ENCODE measurements at regions not wholly inside any gene's neighbourhood (a gene's known extent, or its start where the extent isn't known, plus 50 kb on each side); places are given as distances from the start of the nearest gene placed in this dataset.

DNA sequence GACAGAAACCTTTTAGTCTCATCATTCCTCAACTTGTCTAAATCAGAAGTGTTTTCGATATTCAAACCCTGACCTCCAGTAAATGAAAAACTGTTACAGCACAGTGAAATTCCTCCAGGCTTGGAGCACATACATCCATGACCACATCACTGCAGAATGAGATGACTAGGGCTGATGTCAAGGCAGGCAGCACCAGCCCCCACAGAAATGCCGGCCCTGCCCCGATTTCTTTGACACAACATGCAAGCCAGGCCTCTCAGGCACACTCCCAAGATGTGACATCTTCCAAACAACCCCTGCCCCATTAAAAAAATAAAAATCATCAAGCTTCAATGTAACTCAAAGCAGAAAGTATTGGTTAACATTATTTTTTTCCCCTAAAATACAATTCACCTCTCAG, 103.3 kb downstream of the CTAGE1 start:
- Histone ChIP-seq H2AFZ (no peak overlapping the region), H3K9me2 (replicated peaks; ENCODE audit: insufficient read depth) (no peaks in the 10 kb centered on the region), H3K9me3 (ENCODE audit: low read depth) (no peaks in the 10 kb centered on the region), H3K4me1 (ENCODE audit: insufficient read depth) (peaks cover 10% of the 10 kb centered on the region), H3K36me3 (replicated peaks; ENCODE audit: insufficient read depth, low read depth) (no peaks in the 10 kb centered on the region), H3K4me2 (peak overlapping the region; percentile 45), H3K27ac (peak overlapping the region; percentile 82), H4K20me1 (ENCODE audit: insufficient read depth, poor library complexity, severe bottlenecking) (no peaks in the 10 kb centered on the region), H3K27me3 (no peaks in the 10 kb centered on the region), H3K79me2 (no peaks in the 10 kb centered on the region), H3K4me3 (no peak overlapping the region)
- TF ChIP-seq, protein P1, sequence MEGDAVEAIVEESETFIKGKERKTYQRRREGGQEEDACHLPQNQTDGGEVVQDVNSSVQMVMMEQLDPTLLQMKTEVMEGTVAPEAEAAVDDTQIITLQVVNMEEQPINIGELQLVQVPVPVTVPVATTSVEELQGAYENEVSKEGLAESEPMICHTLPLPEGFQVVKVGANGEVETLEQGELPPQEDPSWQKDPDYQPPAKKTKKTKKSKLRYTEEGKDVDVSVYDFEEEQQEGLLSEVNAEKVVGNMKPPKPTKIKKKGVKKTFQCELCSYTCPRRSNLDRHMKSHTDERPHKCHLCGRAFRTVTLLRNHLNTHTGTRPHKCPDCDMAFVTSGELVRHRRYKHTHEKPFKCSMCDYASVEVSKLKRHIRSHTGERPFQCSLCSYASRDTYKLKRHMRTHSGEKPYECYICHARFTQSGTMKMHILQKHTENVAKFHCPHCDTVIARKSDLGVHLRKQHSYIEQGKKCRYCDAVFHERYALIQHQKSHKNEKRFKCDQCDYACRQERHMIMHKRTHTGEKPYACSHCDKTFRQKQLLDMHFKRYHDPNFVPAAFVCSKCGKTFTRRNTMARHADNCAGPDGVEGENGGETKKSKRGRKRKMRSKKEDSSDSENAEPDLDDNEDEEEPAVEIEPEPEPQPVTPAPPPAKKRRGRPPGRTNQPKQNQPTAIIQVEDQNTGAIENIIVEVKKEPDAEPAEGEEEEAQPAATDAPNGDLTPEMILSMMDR (IDR thresholded peaks at IDR 0.05; ENCODE audit: poor library complexity) = no peak
- TF ChIP-seq EZH2 (IDR thresholded peaks at IDR 0.05; ENCODE audit: borderline replicate concordance) (no peak), EZH2phosphoT487 (IDR thresholded peaks at IDR 0.05; ENCODE audit: low read depth, severe bottlenecking, unreplicated experiment) (no peak)
- WGBS (ENCODE audit: low lambda C conversion rate, missing lambda C conversion rate) = 55% methylated on average over 3 of the region's 3 CpGs
- peak; percentile 57 for DNase-seq (ENCODE audit: low spot score)

DNA sequence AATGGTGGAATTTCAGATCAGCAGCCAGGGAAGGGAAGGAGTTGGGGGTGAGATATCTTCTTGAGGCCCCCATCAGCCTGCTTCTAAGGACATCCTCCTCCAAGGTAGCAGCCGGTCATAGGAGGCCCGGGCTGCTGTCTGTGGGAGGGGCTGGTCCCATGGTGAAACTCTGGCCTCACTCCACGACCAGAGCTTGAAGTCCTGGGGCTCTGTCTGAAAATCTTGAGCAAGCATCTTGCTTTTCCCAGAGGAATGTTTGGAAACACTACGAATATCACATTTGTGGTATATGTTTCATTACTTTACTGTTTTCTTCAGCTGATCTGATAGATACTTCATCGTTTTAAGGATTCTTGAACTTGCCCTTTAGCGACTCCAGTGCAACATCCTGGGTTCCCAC, 103.7 kb downstream of the CTAGE1 start:
- H3K4me2 ChIP-seq = peak overlapping the region; percentile 45
- H2AFZ ChIP-seq = no peak overlapping the region

DNA sequence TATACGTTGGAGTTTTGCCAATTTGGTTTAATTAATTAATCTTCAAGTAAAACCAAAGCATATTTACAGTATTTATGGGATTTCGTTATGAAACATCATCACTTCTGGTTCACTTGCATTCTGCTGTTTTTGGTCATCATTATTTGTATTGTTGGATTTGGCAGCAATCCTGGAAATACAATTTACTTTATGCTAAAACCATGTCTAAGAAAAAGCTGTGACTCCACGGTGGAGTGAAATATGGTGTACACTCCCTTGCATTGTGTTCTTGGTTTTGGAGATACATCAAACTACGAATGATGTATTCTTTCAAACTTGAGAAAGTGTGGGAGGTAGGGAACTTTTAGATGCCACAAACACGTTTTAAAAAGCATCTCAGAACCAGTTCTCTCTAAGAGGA, 106.4 kb downstream of the CTAGE1 start:
- Histone ChIP-seq H3K4me2 (no peak overlapping the region), H3K9me2 (replicated peaks; ENCODE audit: insufficient read depth) (no peaks in the 10 kb centered on the region), H3K9me3 (ENCODE audit: low read depth) (no peaks in the 10 kb centered on the region), H3K36me3 (replicated peaks; ENCODE audit: insufficient read depth, low read depth) (no peaks in the 10 kb centered on the region), H4K20me1 (ENCODE audit: insufficient read depth, poor library complexity, severe bottlenecking) (no peaks in the 10 kb centered on the region), H3K27me3 (no peaks in the 10 kb centered on the region), H2AFZ (no peak overlapping the region), H3K79me2 (no peaks in the 10 kb centered on the region), H3K4me1 (ENCODE audit: insufficient read depth) (no peaks in the 10 kb centered on the region), H3K4me3 (no peak overlapping the region), H3K27ac (no peak overlapping the region)
- TF ChIP-seq, protein P1 (IDR thresholded peaks at IDR 0.05; ENCODE audit: poor library complexity) = no peak
- no peak for TF ChIP-seq EZH2phosphoT487 (IDR thresholded peaks at IDR 0.05; ENCODE audit: low read depth, severe bottlenecking, unreplicated experiment)
- no peak for TF ChIP-seq EZH2 (IDR thresholded peaks at IDR 0.05; ENCODE audit: borderline replicate concordance)
- DNase-seq (ENCODE audit: low spot score) = no peak
- 84% methylated on average over 5 of the region's 5 CpGs for WGBS (ENCODE audit: low lambda C conversion rate, missing lambda C conversion rate)

More for the DNA sequence above, 103.7 kb downstream of the CTAGE1 start:
- Histone ChIP-seq H3K79me2 (no peaks in the 10 kb centered on the region), H3K36me3 (replicated peaks; ENCODE audit: insufficient read depth, low read depth) (no peaks in the 10 kb centered on the region), H3K27me3 (no peaks in the 10 kb centered on the region), H3K27ac (peak overlapping the region; percentile 82), H3K4me1 (ENCODE audit: insufficient read depth) (peaks cover 10% of the 10 kb centered on the region), H3K9me3 (ENCODE audit: low read depth) (no peaks in the 10 kb centered on the region), H3K4me3 (no peak overlapping the region), H3K9me2 (replicated peaks; ENCODE audit: insufficient read depth) (no peaks in the 10 kb centered on the region), H4K20me1 (ENCODE audit: insufficient read depth, poor library complexity, severe bottlenecking) (no peaks in the 10 kb centered on the region)
- WGBS (ENCODE audit: low lambda C conversion rate, missing lambda C conversion rate) = 75% methylated on average over 6 of the region's 6 CpGs
- no peak for DNase-seq (ENCODE audit: low spot score)
- TF ChIP-seq, protein P1 (IDR thresholded peaks at IDR 0.05; ENCODE audit: poor library complexity) = no peak
- TF ChIP-seq EZH2 (IDR thresholded peaks at IDR 0.05; ENCODE audit: borderline replicate concordance) = no peak
- TF ChIP-seq EZH2phosphoT487 (IDR thresholded peaks at IDR 0.05; ENCODE audit: low read depth, severe bottlenecking, unreplicated experiment) = no peak

DNA sequence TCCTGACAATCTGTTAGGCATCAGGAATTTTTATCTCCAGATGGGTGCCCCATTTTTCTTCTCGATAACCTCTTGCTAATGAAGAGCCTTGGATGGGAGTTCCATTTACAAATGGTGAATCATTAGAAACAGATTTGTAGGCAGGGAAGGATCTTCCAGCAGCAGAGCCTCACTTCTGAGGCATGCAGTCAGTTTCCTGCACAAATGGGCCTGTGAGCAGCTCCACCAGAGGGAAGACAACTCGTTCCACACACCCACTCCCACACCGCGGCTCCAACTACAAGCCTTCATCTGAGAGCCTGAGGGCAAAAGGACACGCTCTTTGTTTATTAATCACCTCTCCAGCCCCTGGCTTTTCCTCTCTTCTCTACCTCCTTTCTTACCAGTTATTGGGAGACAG, 108.5 kb downstream of the CTAGE1 start:
- TF ChIP-seq EZH2 (IDR thresholded peaks at IDR 0.05; ENCODE audit: borderline replicate concordance) (no peak), EZH2phosphoT487 (IDR thresholded peaks at IDR 0.05; ENCODE audit: low read depth, severe bottlenecking, unreplicated experiment) (no peak)
- TF ChIP-seq, protein P1 (IDR thresholded peaks at IDR 0.05; ENCODE audit: poor library complexity) = no peak
- Histone ChIP-seq H2AFZ (peak overlapping the region; percentile 25), H3K9me2 (replicated peaks; ENCODE audit: insufficient read depth) (no peaks in the 10 kb centered on the region), H3K27ac (no peak overlapping the region), H3K4me1 (ENCODE audit: insufficient read depth) (no peaks in the 10 kb centered on the region), H3K4me2 (no peak overlapping the region), H3K36me3 (replicated peaks; ENCODE audit: insufficient read depth, low read depth) (no peaks in the 10 kb centered on the region), H4K20me1 (ENCODE audit: insufficient read depth, poor library complexity, severe bottlenecking) (no peaks in the 10 kb centered on the region), H3K79me2 (no peaks in the 10 kb centered on the region), H3K4me3 (no peak overlapping the region), H3K9me3 (ENCODE audit: low read depth) (no peaks in the 10 kb centered on the region), H3K27me3 (no peaks in the 10 kb centered on the region)
- WGBS (ENCODE audit: low lambda C conversion rate, missing lambda C conversion rate) = 26% methylated on average over 5 of the region's 5 CpGs
- peak; percentile 18 for DNase-seq (ENCODE audit: low spot score)

Measured in hepatocyte (in vitro differentiated cells).